NCI-H748 treated with DMSO at 0.1 percent for 48 hours (cell line): ENCODE measurements at regions not wholly inside any gene's neighbourhood (a gene's known extent, or its start where the extent isn't known, plus 50 kb on each side); places are given as distances from the start of the nearest gene placed in this dataset.

ENCODE experiments used
- DNase-seq: peaks from one replicate; lab custom pipeline; 2025; lab: John Stamatoyannopoulos, UW

GRCh38 chr12:11568155-11568761, 81.2 kb upstream of the ETV6 start:
- DNase-seq = no peak

GRCh38 chr12:11568762-11569478, 80.6 kb upstream of the ETV6 start:
- DNase-seq = no peak

- DNase-seq = no peak
Measured at GRCh38 chr12:11569716-11570115, 79.8 kb upstream of the ETV6 start.

GRCh38 chr12:11573880-11574279, 75.6 kb upstream of the ETV6 start:
- DNase-seq = no peak

GRCh38 chr12:11576104-11576503, 73.4 kb upstream of the ETV6 start:
- DNase-seq = no peak

- no peak for DNase-seq
Measured at GRCh38 chr12:11577658-11578260, 71.7 kb upstream of the ETV6 start.

GRCh38 chr12:11578461-11578993, 70.9 kb upstream of the ETV6 start:
- no peak for DNase-seq

- DNase-seq = no peak
Measured at GRCh38 chr12:11580125-11580751, 69.2 kb upstream of the ETV6 start.

- peak; percentile 58 for DNase-seq
Measured at GRCh38 chr12:11581179-11581755, 68.2 kb upstream of the ETV6 start.

GRCh38 chr12:11584221-11584855, 65.1 kb upstream of the ETV6 start:
- no peak for DNase-seq

GRCh38 chr12:11592484-11592883, 57.0 kb upstream of the ETV6 start:
- no peak for DNase-seq

GRCh38 chr12:11593013-11593412, 56.5 kb upstream of the ETV6 start:
- no peak for DNase-seq

- no peak for DNase-seq
Measured at GRCh38 chr12:11595080-11595479, 54.4 kb upstream of the ETV6 start.

- DNase-seq = no peak
Measured at GRCh38 chr12:11596141-11596540, 53.3 kb upstream of the ETV6 start.

GRCh38 chr12:11598900-11599299, 50.6 kb upstream of the ETV6 start:
- DNase-seq = no peak
